Peyer's patch (tissue), 4 donors: ENCODE measurements at regions not wholly inside any gene's neighbourhood (a gene's known extent, or its start where the extent isn't known, plus 50 kb on each side); places are given as distances from the start of the nearest gene placed in this dataset.

Experiments used
- DNase-seq, 3 donors: peaks; one replicate each; pipeline ENCODE4 v3.0.0-alpha.2; 2017 to 2019
- H3K27ac ChIP-seq, 4 donors: fragments of 200-600 bp; sonication (generic); one replicate each; pipeline ENCODE4 v1.5.1; 2016 to 2019
- H3K27me3 ChIP-seq, 2 donors: fragments of 200-600 bp; sonication (generic); one replicate each; pipeline ENCODE4 v1.5.1; 2019
- H3K36me3 ChIP-seq, 3 donors: fragments of 200-600 bp; sonication (generic); one replicate each; pipeline ENCODE4 v1.5.1; 2016 to 2019
- H3K4me1 ChIP-seq, 4 donors: fragments of 200-600 bp; sonication (generic); one replicate each; pipeline ENCODE4 v1.5.1; 2016 to 2019
- H3K4me3 ChIP-seq, 4 donors: fragments of 200-600 bp; sonication (generic); 1 replicate in 3 of 4; 2 replicates in 1 of 4; pipeline ENCODE4 v1.5.1; 2016 to 2019; ENCODE audit warnings: mild to moderate bottlenecking in 1 of 4
- H3K9me3 ChIP-seq, 4 donors: fragments of 200-600 bp; sonication (generic); one replicate each; pipeline ENCODE4 v1.5.1; 2016 to 2019; ENCODE audit warnings: mild to moderate bottlenecking in 1 of 4
- CTCF ChIP-seq, 6 experiments: fragments of 450-650 bp in 4 of 6; fragments of 200-600 bp in 2 of 6; sonication (generic) in 1 of 6; IDR thresholded peaks; one replicate each; pipeline ENCODE4 v1.5.1; 2017 to 2019; ENCODE audit warnings: antibody characterized with exemption in 6 of 6, mild to moderate bottlenecking in 3 of 6, moderate library complexity in 1 of 6
- POLR2A ChIP-seq, 2 donors: fragments of 450-650 bp; IDR thresholded peaks; one replicate each; pipeline ENCODE4 v1.5.1; 2017; ENCODE audit warnings: antibody characterized with exemption in 2 of 2, mild to moderate bottlenecking in 2 of 2, moderate library complexity in 2 of 2

- Histone ChIP-seq H3K4me1 (no peaks in the 10 kb centered on the region), H3K4me3 (no peak overlapping the region), H3K27ac (no peak overlapping the region), H3K9me3 (peaks cover 0 to 7% (median 0%) of the 10 kb centered on the region in 4 donors), H3K27me3 (no peaks in the 10 kb centered on the region), H3K36me3 (no peaks in the 10 kb centered on the region)
- TF ChIP-seq CTCF (IDR thresholded peaks at IDR 0.05) (no peak), POLR2A (IDR thresholded peaks at IDR 0.05) (no peak)
- no peak for DNase-seq
Measured at GRCh38 chr13:46480131-46480530, 72.8 kb upstream of the LRCH1 start.

- no peak overlapping the region for H3K27ac ChIP-seq
- H3K9me3 ChIP-seq, result peaks cover 0 to 7% (median 0%) of the 10 kb centered on the region in 4 donors
- no peak for DNase-seq
- no peaks in the 10 kb centered on the region for H3K4me1 ChIP-seq
- H3K27me3 ChIP-seq, result no peaks in the 10 kb centered on the region
- H3K36me3 ChIP-seq, result no peaks in the 10 kb centered on the region
- no peak for TF ChIP-seq CTCF (IDR thresholded peaks at IDR 0.05)
- no peak for TF ChIP-seq POLR2A (IDR thresholded peaks at IDR 0.05)
- no peak overlapping the region for H3K4me3 ChIP-seq
Measured at GRCh38 chr13:46479691-46480090, 73.3 kb upstream of the LRCH1 start.

GRCh38 chr13:46479283-46479682 is 73.7 kb upstream of the LRCH1 start:
- no peak for DNase-seq
- Histone ChIP-seq H3K4me1 (no peaks in the 10 kb centered on the region), H3K27ac (no peak overlapping the region), H3K9me3 (peaks cover 0 to 7% (median 0%) of the 10 kb centered on the region in 4 donors), H3K27me3 (no peaks in the 10 kb centered on the region), H3K4me3 (no peak overlapping the region), H3K36me3 (no peaks in the 10 kb centered on the region)
- TF ChIP-seq CTCF (IDR thresholded peaks at IDR 0.05), result no peak
- no peak for TF ChIP-seq POLR2A (IDR thresholded peaks at IDR 0.05)

GRCh38 chr13:46478651-46479050 is 74.3 kb upstream of the LRCH1 start:
- DNase-seq, result no peak
- TF ChIP-seq POLR2A (IDR thresholded peaks at IDR 0.05) (no peak), CTCF (IDR thresholded peaks at IDR 0.05) (no peak)
- H3K4me3 ChIP-seq, result no peak overlapping the region
- no peaks in the 10 kb centered on the region for H3K4me1 ChIP-seq
- no peaks in the 10 kb centered on the region for H3K27me3 ChIP-seq
- H3K27ac ChIP-seq, result no peak overlapping the region
- H3K36me3 ChIP-seq, result no peaks in the 10 kb centered on the region
- peaks cover 0 to 7% (median 0%) of the 10 kb centered on the region in 4 donors for H3K9me3 ChIP-seq

GRCh38 chr13:46476174-46476573 is 76.8 kb upstream of the LRCH1 start:
- TF ChIP-seq CTCF (IDR thresholded peaks at IDR 0.05), result no peak
- TF ChIP-seq POLR2A (IDR thresholded peaks at IDR 0.05), result no peak
- H3K4me1 ChIP-seq, result no peaks in the 10 kb centered on the region

GRCh38 chr13:46475541-46475991 is 77.4 kb upstream of the LRCH1 start:
- no peaks in the 10 kb centered on the region for H3K4me1 ChIP-seq
- TF ChIP-seq CTCF (IDR thresholded peaks at IDR 0.05) (no peak), POLR2A (IDR thresholded peaks at IDR 0.05) (no peak)
- no peaks in the 10 kb centered on the region for H3K27me3 ChIP-seq
- no peaks in the 10 kb centered on the region for H3K36me3 ChIP-seq
- DNase-seq, result no peak
- H3K9me3 ChIP-seq, result no peaks in the 10 kb centered on the region
- no peak overlapping the region for H3K4me3 ChIP-seq
- no peak overlapping the region for H3K27ac ChIP-seq

More at GRCh38 chr13:46476174-46476573, 76.8 kb upstream of the LRCH1 start:
- Histone ChIP-seq H3K4me3 (no peak overlapping the region), H3K27me3 (no peaks in the 10 kb centered on the region), H3K36me3 (no peaks in the 10 kb centered on the region), H3K27ac (no peak overlapping the region), H3K9me3 (no peaks in the 10 kb centered on the region)
- DNase-seq, result no peak
